ENCODE measurements at regions not wholly inside any gene's neighbourhood (a gene's known extent, or its start where the extent isn't known, plus 50 kb on each side); places are given as distances from the start of the nearest gene placed in this dataset.
"Not testable (repeated sequence)": the region's sequence is repeated elsewhere in the genome, so short reads cannot be mapped to it uniquely, and the experiment has no call there.

DNA sequence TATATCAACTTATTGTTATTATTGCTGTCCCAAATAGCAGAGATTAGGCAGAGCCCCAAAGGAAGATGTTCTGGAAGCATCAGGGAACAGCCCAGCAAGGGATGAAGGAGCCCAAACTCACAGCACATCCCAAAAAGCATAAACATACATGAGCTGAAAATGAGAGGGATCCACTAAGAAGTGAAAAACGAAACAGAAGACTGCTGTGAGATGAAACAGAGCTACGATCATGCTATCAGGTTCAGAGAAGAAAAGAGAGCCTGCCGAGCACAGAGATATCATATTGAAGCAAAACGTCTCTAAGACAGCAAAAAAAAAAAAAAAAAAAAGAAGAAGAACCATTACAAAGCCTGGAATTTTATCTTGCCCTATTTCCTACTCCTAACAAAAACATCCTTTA, 127.3 kb downstream of the ZNF608 start:
- no peak for DNase-seq (ENCODE audit: low spot score)

DNA sequence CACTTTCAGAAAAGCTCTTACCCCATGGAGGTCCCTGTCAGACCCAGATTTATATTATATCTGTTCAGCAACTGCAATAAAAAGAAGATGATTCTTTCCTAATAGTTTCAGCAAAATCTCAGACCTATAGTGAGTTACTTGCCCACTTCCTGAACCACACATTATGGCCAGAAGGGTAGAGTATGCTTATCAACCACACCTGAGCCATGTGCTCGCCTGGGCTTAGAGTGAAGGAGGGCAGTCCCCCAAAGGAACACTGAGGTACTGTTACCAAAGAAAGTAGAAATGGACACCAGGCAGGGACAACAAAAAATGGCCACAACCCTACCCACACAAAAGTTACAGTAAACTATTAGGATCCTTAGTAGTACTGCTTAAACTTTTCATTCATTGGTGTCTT, 128.7 kb downstream of the ZNF608 start:
- DNase-seq (ENCODE audit: low spot score): no peak

DNA sequence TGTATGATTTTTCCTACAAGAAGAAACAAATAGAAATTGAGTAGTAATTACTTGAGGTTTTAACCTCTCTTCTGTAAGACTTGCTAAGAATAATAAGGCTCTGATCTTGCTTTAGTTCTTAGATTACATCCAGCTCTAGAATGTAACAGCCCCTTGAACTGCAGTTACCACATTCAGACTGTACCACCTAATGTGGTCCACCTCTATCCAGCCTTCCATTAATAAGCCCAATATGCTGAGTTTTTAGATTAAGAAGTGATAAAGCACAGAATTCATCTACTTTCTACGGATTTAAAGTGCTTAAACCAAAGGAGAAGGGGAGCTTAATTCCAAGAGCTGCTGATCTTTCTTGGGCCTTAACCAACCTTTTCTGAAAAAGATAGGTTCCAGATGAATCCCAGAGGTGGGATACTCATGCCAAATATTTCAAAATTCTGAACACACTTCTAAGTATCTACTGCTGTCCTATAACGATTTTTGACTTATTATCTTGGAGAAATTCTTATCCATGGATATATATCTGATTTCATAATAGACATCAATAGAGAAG, 131.5 kb downstream of the ZNF608 start:
- DNase-seq (ENCODE audit: low spot score): no peak

DNA sequence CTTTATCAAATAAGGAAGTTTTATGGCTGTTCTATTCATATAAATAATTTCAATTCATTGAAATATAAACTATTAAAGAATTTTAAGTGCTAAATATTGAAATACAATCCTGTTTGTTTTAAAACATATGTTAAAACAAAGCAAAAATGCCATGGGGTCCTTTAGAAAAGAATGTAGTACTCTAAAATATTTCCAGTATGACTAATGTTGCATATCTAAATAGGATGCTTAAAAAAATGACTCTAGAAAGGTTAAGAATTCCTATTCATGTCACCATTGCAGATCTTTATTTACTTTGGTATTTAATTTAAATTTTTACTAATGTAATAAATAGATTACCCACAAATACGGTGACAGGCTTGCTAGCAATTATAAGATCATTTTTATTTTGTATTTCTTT, 132.3 kb downstream of the ZNF608 start:
- no peak for DNase-seq (ENCODE audit: low spot score)

DNA sequence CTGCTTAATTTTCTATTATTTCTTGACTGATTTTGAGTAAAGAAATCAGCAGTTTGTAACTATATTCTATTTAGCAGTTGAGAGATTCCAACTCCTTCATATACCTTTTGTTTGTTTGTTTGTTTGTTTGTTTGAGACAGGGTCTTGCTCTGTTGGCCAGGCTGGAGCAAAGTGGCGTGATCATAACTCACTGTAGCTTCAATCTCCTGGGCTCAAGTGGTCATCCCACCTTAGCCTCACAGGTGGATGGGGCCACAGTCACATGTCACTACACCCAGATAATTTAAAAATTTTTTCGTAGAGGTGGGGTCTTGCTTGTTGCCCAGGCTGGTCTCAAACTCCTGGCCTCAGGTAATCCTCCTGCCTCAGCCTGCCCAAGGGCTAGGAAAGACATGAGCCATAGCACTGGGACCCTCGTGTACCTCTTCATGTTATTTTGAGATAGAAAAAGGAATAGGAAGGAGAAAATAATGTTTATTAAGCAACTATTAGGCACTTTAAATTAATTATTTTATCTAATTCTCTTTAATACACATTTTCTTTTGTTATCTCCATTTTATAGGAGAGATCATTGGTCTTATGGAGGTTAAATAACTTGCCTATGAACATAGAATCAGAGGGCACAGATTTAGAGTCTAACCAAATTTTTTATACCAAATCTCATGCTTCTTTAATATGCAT, 133.0 kb downstream of the ZNF608 start:
- DNase-seq (ENCODE audit: low spot score): no peak

DNA sequence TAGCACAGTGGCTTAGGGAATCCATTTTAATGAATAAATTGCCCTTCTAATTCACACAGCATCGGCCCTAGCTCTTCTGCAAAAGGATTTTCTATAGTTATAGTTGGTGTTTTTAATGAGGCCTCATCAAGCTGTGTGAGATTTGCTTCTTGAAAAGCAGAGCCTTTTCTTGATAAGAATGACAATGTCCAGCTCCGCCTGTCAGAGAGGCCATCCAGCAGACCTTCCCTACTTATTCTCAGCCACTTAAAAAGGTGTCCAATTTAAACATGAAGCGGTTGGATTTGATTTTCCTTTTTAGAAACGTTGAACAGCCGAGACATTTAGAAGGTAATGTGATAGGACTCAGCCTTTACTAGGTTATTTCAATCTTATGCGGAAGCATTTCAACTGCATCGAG, 134.4 kb downstream of the ZNF608 start:
- DNase-seq (ENCODE audit: low spot score): no peak

DNA sequence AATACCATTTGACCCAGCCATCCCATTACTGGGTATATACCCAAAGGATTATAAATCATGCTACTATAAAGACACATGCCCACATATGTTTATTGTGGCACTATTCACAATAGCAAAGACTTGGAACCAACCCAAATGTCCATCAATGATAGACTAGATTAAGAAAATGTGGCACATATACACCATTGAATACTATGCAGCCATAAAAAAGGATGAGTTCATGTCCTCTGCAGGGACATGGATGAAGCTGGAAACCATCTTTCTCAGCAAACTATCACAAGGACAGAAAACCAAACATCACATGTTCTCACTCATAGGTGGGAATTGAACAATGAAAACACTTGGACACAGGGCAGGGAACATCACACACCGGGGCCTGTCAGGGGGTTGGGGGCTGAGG, 135.2 kb downstream of the ZNF608 start:
- DNase-seq (ENCODE audit: low spot score): not testable (repeated sequence)

DNA sequence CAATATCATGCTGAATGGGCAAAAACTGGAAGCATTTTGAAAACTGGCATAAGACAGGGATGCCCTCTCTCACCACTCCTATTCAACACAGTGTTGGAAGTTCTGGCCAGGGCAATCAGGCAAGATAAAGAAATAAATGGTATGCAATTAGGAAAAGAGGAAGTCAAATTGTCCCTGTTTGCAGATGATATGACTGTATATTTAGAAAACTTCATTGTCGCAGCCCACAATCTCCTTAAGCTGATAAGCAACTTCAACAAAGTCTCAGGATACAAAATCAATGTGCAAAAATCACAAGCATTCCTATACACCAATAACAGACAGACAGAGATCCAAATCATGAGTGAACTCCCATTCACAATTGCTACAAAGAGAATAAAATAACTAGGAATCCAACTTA, 136.8 kb downstream of the ZNF608 start:
- not testable (repeated sequence) for DNase-seq (ENCODE audit: low spot score)

DNA sequence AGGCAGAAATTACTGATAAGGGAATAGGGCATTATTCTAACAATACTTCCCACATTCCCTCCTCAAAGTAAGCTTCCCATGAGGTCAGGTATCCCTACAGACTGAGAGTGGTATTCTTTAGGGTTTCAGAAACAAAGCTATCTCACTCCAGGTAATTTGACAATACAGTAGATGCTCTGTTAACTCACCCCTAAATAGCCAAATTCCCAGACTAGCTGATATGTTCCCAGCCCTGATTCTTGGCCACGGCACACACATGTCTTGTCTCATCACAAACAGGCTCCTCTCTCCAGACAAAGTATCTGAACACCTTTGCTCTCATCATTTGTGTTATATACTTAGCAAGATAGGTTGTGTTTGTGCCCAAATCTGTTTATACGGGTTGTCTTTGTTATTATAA, 139.9 kb downstream of the ZNF608 start:
- DNase-seq (ENCODE audit: low spot score): no peak

DNA sequence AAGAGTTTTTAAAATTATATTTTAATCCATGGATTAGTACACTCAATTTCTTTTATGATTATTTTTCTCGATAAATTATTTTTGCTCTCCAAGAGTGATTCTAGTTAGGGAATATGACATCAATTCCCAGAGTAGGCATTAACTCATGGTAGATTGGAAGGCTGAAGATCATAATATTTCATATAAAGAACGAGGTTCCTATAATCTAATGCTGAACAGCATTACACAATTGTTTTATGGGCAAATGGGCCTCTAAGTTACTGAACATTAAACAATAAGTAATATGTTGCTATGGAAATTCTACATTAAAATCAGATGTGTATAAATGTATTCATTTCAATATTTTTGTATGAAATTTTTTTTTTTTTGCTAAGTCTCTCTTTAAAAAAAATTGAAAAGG, 140.3 kb downstream of the ZNF608 start:
- DNase-seq (ENCODE audit: low spot score): no peak

DNA sequence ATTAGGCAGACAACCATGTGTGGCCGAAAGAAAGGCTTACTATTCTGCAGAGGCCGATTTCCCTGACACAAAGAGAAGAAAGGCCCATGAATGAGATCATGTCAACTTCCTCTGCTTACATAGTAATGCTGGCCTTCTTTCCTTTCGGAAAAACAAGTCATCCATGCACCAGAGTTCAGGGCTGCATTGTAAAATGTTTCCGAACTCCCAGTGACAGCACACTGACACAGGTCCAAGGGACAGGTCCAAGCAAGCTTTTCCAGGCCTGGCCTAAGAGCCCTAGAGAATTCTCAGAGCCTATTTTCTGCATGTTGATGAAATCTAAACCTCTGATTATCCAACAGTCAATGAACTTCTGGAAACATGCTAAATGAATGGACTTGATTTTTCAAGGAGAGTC, 140.9 kb downstream of the ZNF608 start:
- no peak for DNase-seq (ENCODE audit: low spot score)

DNA sequence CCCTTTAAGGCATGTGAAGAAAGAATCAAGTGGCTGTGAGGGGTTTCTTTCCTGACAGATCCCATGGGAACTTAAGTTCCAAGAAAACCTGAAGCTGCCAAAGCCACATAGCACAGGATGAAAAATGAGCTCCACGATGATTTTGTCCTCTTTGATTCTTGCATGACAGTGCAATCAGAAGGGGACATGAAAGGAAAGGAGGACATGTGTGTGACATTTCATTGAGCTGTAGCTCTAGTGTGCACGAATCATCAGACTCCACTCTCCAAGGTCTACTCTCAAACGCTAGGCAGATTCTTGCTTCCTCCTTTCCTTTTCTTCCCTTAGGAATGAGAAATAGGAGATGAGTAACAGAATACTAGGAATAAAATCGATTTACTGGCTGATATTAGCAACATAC, 142.0 kb downstream of the ZNF608 start:
- no peak for DNase-seq (ENCODE audit: low spot score)

DNA sequence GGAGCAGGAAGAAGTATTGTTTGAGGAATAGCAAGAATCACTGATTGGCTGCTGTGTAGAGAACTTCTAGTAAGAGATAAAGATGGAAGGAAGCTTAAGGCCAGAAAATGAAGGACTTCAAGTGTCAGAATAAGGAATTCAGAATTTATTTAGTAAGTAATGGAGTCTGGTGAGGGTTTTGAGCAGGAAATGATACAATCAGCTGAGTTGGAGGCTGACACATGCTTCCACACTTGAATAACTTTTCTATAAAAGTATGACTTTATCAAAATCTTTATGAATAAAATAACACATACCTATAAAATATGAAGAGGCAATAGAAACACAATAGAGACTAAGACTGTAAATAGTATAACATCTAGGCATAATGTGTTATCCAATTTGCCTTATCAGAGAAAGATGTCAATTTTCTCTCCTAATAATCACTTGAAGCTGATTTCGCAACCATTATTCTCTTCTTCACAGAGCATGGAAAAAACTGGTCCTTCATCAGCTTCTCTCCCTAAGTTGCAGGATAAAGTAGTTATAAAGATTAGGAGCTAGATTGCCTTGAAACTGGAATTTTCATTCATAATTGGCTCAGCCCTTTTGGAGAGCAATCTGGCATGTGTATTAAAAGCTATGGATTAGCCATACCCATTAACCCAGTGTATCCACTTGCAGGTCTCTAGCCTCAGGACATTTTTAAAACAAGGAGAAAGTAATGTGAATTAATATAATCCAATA, 143.4 kb downstream of the ZNF608 start:
- no peak for DNase-seq (ENCODE audit: low spot score)

DNA sequence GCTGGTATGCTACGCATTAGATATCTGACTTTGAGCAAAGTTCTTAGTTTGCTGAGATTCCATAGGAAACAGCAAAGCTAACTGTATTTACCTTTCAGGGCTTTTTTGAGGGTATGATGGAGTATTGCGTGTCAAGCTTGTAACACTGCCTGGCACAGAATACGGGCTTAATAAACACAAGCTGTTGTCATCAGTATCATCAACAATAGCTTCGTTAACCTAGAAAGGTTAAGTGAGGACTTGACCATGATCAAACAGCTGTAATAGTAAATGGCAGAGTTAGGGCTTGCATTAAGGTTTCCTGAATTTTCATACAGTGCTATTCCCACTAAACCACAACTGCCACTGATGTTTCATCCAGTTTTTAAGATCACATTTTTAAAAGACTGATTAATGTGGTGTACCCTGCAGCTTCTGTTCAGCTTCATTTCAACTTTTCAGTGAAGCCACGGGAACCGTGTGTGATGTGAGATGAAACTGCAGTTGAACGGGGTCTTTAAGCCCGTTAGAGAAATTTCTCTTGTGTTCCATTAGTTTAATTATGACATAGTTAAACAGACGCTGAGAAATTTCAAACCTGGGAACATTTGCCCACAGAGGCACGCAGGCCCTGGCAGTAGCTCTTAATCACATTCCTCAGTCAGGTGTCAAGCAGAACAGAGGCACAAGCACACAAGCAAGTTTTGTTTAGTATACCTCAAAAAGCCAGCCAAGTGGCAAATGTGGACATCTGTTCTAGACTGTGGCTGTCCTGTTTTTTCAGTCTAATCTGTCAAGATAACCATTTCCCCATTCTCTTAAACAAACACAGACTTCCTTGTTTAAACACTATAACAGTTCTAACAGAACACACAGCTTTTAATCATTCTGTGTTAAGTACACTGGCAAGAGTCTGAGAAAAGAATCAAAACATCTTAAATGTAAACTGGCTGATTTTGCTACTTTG, 147.1 kb downstream of the ZNF608 start:
- no peak for DNase-seq (ENCODE audit: low spot score)

DNA sequence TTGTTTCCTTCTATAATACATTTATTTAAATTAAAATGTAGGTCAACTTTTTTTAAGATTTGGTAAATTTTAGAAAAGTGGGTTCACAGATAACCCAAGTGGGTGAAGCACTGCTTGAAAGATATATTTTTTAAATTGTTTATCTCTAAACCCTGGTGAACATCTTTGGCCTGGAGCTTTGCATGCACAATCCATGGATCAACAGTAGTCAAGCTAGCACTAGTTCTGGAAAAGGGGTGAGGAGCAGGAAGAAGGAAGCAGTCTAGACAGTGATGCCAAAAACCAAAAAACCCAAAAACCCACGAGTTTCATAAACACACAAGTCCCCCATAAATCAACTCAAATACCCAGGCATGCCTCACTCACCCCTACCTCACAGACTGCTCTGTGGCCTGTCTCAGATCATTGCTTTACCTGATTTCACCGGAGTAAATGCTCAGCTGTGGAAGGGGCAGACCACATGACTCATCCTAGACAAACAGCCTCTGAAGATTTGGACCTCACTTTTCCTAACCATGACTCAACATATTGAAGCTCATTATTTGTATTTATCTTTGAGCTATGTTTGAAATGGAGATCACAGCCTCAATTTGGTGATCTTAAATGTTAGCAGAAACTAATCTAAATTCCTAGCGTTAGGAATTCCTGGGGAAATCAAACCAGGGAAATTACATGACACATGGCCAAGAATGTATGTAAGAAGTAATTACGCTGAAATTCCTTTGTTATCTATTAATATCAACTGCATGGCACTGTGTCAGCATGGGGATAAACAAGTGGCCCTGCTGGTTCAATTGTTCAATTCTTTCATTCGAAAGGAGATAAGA, 149.6 kb downstream of the ZNF608 start:
- no peak for DNase-seq (ENCODE audit: low spot score)

DNA sequence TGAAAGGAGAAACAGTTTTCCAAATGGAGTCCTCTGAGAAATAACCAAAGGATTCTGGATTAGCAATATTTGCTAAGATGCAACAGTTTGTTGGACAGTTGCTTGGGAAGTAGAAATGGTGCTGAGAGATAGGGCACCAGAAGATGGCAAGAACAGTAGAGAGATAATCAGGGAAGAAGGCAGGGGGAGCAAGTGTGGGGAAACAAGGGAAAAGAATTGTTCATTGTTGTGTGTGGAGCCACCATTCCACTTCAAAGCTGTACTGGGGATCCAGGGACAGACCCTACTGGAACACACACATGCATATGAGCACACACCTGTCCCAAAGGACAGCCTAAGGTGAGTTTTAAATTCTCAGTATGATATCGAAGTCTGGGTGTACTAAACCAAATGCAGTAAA, 152.5 kb downstream of the ZNF608 start:
- no peak for DNase-seq (ENCODE audit: low spot score)

DNA sequence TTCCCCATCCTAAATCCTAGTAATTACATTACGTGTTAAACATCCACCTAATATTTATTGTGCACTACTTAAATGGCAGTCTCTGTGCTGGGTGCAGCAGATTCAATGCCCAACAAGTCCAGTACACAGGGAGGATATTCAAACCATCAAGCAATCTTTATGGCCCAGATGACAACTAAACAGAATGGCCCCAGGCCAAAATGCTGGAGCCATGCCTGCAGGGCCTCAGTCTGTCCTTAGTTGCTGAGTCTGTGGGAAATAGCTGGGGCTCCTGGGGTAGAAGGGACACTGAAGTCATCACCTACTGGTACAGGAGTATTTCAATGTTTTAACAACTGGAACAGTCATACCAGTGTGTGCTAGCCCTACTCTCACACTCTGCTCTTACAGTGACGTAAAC, 153.5 kb downstream of the ZNF608 start:
- no peak for DNase-seq (ENCODE audit: low spot score)

DNA sequence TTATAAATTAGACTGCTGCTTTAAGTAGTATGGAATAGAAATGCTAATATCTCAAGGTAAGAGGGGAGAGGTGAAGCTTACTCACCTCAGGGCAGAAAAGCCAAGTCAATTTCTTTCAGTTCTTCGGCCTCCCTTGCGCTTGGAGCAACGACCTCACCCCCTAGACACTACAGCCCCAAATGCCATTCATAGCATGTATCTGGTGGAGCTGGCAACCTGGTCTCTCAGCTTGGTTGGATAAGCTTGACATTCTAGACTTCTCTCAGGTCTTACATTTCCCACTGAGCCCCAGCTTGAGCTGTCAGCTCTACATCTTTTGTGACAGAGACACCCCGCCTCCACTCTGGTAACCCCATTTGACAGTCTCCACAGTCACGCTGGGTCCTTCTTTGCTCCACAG, 154.9 kb downstream of the ZNF608 start:
- DNase-seq (ENCODE audit: low spot score): no peak

DNA sequence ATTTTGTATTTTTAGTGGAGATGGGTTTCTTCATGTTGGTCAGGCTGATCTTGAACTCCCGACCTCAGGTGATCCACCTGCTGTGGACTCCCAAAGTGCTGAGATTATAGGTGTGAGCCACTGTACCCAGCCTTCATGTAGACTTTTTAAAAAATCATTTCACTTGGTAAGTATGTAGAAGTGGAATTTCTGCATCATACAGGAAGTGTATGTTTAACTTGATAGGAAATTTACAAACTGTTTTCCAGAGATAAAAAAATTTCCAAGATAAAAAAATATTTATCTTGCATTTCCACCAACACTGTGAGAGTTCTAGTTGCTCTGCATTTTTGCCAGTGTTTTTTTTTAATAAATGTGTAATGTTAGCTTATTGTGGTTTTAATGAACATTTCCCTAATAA, 155.8 kb downstream of the ZNF608 start:
- no peak for DNase-seq (ENCODE audit: low spot score)

DNA sequence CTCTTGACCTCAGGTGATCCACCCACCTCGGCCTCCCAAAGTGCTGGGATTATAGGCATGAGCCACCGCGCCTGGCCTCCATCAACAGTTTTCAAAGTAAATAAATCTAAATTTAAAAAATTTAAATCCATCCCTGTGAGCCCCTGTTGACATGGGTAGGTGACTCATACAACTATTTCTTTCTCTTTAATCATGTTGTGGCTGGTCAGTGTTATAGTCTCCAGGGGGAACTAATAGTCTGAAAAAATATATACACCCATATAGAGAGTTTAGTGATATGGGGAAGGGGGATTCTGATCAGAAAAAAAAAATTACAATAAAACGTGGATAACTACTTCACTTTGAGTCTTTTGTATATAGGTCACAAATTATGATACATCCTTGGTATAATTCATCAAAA, 159.2 kb downstream of the ZNF608 start:
- no peak for DNase-seq (ENCODE audit: low spot score)

DNA sequence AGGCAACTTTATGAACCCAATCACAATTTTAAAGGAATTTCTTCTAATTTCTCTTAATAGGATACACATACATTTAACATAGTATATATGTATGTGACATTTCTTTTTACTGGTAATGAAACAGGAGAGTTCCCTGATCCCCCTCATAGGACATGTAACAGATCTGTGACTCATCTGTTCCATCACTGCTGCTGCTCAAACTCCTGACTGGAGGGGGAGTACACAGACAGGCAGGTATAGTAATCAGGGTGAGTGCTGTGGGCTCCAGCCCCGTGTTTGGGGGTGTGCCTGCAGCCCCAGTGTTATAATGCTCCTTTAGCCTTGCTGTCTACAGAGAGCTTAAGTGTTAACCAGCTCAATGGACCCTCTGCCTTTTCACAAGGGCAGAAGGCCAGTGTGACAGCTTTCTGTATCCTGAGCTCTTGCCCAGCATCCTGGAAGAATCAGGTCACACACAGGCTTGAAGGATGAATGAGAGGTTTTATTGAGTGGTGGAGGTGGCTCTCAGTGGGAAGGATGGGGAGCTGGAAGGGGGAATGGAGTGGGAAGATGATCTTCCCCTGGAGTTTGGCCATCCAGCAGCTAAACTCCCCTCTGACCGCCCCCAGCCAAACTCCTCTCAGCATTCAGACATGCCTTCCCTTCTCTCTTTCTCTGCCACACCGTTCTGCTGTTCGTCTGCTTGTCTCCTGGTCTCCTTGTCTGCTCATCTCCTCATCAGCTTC, 161.3 kb downstream of the ZNF608 start:
- no peak for DNase-seq (ENCODE audit: low spot score)
